DOHH2 (cell line): ENCODE measurements at regions not wholly inside any gene's neighbourhood (a gene's known extent, or its start where the extent isn't known, plus 50 kb on each side); places are given as distances from the start of the nearest gene placed in this dataset.

Experiments used
- EZH2phosphoT487 ChIP-seq: fragments of 200-600 bp; sonication (generic); IDR thresholded peaks from 2 replicates; pipeline ENCODE4 v1.6.1; 2017; ENCODE audit warnings: borderline replicate concordance, mild to moderate bottlenecking, antibody characterized with exemption, low read length, moderate library complexity, mixed read lengths
- TF ChIP-seq, protein P1 (sequence below): fragments of 200-600 bp; sonication (generic); IDR thresholded peaks from one replicate; pipeline ENCODE4 v1.5.1; 2014; ENCODE audit warnings: antibody characterized with exemption, mild to moderate bottlenecking, low read depth, low read length; ENCODE audit not compliant: poor library complexity, severe bottlenecking

DNA sequence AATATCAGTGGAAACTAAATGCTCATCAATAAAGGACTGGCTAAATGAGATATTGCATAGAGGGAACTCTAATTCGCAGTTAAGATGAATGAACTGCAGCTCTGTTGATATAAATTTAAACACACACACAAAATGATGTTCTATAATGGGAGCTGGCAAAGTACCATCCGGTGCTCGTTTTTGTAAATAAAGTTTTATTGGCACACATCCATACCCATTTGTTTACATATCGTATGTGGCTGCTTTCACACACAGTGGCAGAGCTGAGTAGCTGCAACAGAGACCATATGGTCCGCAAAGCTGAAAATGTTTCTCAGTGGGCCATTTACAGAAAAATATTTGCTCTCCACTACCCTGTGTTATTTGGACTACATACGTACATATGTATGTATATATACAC, 120.7 kb downstream of the EDN3 start:
- TF ChIP-seq, protein P1, sequence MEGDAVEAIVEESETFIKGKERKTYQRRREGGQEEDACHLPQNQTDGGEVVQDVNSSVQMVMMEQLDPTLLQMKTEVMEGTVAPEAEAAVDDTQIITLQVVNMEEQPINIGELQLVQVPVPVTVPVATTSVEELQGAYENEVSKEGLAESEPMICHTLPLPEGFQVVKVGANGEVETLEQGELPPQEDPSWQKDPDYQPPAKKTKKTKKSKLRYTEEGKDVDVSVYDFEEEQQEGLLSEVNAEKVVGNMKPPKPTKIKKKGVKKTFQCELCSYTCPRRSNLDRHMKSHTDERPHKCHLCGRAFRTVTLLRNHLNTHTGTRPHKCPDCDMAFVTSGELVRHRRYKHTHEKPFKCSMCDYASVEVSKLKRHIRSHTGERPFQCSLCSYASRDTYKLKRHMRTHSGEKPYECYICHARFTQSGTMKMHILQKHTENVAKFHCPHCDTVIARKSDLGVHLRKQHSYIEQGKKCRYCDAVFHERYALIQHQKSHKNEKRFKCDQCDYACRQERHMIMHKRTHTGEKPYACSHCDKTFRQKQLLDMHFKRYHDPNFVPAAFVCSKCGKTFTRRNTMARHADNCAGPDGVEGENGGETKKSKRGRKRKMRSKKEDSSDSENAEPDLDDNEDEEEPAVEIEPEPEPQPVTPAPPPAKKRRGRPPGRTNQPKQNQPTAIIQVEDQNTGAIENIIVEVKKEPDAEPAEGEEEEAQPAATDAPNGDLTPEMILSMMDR: no peak
- TF ChIP-seq EZH2phosphoT487: no peak
